Liver (tissue), 7 donors: ENCODE measurements at regions not wholly inside any gene's neighbourhood (a gene's known extent, or its start where the extent isn't known, plus 50 kb on each side); places are given as distances from the start of the nearest gene placed in this dataset.

Experiments
- DNase-seq: peaks from one replicate; pipeline ENCODE4 v3.0.0-alpha.2; 2017; ENCODE audit warnings: low spot score
- H3K27ac ChIP-seq, 2 donors: one replicate each; pipeline ENCODE4 v1.7.0; 2013; ENCODE audit warnings: inconsistent platforms in 2 of 2, low read length in 2 of 2, control low read depth in 1 of 2, low read depth in 1 of 2, mild to moderate bottlenecking in 1 of 2
- H3K27me3 ChIP-seq, 4 donors: one replicate each; pipeline versions ENCODE4 v1.6.1 to v1.7.0; 2013; ENCODE audit warnings: low read length in 3 of 4, inconsistent platforms in 1 of 4, mild to moderate bottlenecking in 1 of 4, moderate library complexity in 1 of 4; ENCODE audit not compliant: control insufficient read depth in 4 of 4, insufficient read depth in 4 of 4
- H3K36me3 ChIP-seq, 4 donors: one replicate each; pipeline versions ENCODE4 v1.6.1 to v1.7.0; 2013; ENCODE audit warnings: low read length in 3 of 4, mild to moderate bottlenecking in 3 of 4, low read depth in 1 of 4, moderate library complexity in 1 of 4; ENCODE audit not compliant: control insufficient read depth in 4 of 4, insufficient read depth in 3 of 4
- H3K4me1 ChIP-seq, 4 donors: one replicate each; pipeline versions ENCODE4 v1.6.1 to v1.7.0; 2013; ENCODE audit warnings: low read length in 3 of 4, mild to moderate bottlenecking in 3 of 4, moderate library complexity in 1 of 4; ENCODE audit not compliant: control insufficient read depth in 4 of 4, insufficient read depth in 4 of 4
- H3K4me3 ChIP-seq, 3 donors: one replicate each; pipeline versions ENCODE4 v1.6.1 to v1.7.0; 2013; ENCODE audit warnings: low read length in 3 of 3, control low read depth in 1 of 3, low read depth in 1 of 3, mild to moderate bottlenecking in 1 of 3
- H3K9ac ChIP-seq, 2 donors: one replicate each; pipeline ENCODE4 v1.7.0; 2013; ENCODE audit warnings: low read length in 2 of 2, mild to moderate bottlenecking in 2 of 2, moderate library complexity in 2 of 2, control low read depth in 1 of 2, low read depth in 1 of 2
- H3K9me3 ChIP-seq, 4 donors: one replicate each; pipeline versions ENCODE4 v1.6.1 to v1.7.0; 2013; ENCODE audit warnings: low read length in 3 of 4; ENCODE audit not compliant: control insufficient read depth in 4 of 4
- EGR1 ChIP-seq, 2 donors: IDR thresholded peaks; 2 replicates each; pipeline ENCODE4 v1.6.1; 2016 to 2018; ENCODE audit warnings: antibody characterized with exemption in 2 of 2, low read depth in 2 of 2
- FOXA1 ChIP-seq: IDR thresholded peaks from 2 replicates; pipeline ENCODE4 v1.6.1; 2016; ENCODE audit warnings: antibody characterized with exemption
- FOXA2 ChIP-seq: IDR thresholded peaks from 2 replicates; pipeline ENCODE4 v1.6.1; 2016; ENCODE audit warnings: antibody characterized with exemption
- GABPA ChIP-seq, 2 donors: IDR thresholded peaks in 1 of 2; conservative IDR thresholded peaks in 1 of 2; 2 replicates each; pipeline ENCODE4 v1.6.1; 2016; ENCODE audit warnings: antibody characterized with exemption in 2 of 2, mild to moderate bottlenecking in 1 of 2, moderate library complexity in 1 of 2
- HNF4A ChIP-seq, 2 donors: conservative IDR thresholded peaks; 2 replicates each; pipeline ENCODE4 v1.6.1; 2016; ENCODE audit warnings: antibody characterized with exemption in 2 of 2, mild to moderate bottlenecking in 2 of 2
- HNF4G ChIP-seq: IDR thresholded peaks from 2 replicates; pipeline ENCODE4 v1.6.1; 2016; ENCODE audit warnings: antibody characterized with exemption
- JUND ChIP-seq, 2 donors: IDR thresholded peaks; 2 replicates each; pipeline ENCODE4 v1.6.1; 2016; ENCODE audit warnings: antibody characterized with exemption in 2 of 2
- MAX ChIP-seq: IDR thresholded peaks from 2 replicates; pipeline ENCODE4 v1.6.1; 2016; ENCODE audit warnings: antibody characterized with exemption
- NR2F2 ChIP-seq: IDR thresholded peaks from 2 replicates; pipeline ENCODE4 v1.6.1; 2016; ENCODE audit warnings: antibody characterized with exemption
- RAD21 ChIP-seq, 2 donors: IDR thresholded peaks; 2 replicates each; pipeline ENCODE4 v1.6.1; 2016; ENCODE audit warnings: antibody characterized with exemption in 2 of 2, mild to moderate bottlenecking in 2 of 2
- RXRA ChIP-seq, 2 donors: IDR thresholded peaks; 2 replicates each; pipeline ENCODE4 v1.6.1; 2017 to 2018; ENCODE audit warnings: antibody characterized with exemption in 2 of 2, mild to moderate bottlenecking in 1 of 2
- SP1 ChIP-seq: IDR thresholded peaks from 2 replicates; pipeline ENCODE4 v1.6.1; 2018; ENCODE audit warnings: antibody characterized with exemption, mild to moderate bottlenecking
- TAF1 ChIP-seq: conservative IDR thresholded peaks from 2 replicates; pipeline ENCODE4 v1.6.1; 2016; ENCODE audit warnings: antibody characterized with exemption, mild to moderate bottlenecking
- YY1 ChIP-seq: IDR thresholded peaks from 2 replicates; pipeline ENCODE4 v1.6.1; 2016; ENCODE audit warnings: antibody characterized with exemption, mild to moderate bottlenecking
- ZBTB33 ChIP-seq: IDR thresholded peaks from 2 replicates; pipeline ENCODE4 v1.6.1; 2016; ENCODE audit warnings: antibody characterized with exemption
- TF ChIP-seq, protein P1 (sequence below): fragments of 150-350 bp; IDR thresholded peaks from 2 replicates; pipeline ENCODE4 v1.5.1; 2017; ENCODE audit warnings: improper control_type of control experiment, low read depth, low read length; ENCODE audit not compliant: missing input control
- TF ChIP-seq, protein P2 (sequence below): IDR thresholded peaks from 2 replicates; pipeline ENCODE4 v1.6.1; 2016; ENCODE audit warnings: antibody characterized with exemption
- TF ChIP-seq, protein P3 (sequence below): IDR thresholded peaks from 2 replicates; pipeline ENCODE4 v1.6.1; 2016; ENCODE audit warnings: antibody characterized with exemption, mild to moderate bottlenecking
- donor health status: healthy.
- donor health status: healthy.
- donor health status: healthy.
- donor health status: healthy.

GRCh38 chr17:56658648-56659047 is 65.1 kb downstream of the NOG start (continued):
- TF ChIP-seq, protein P1, sequence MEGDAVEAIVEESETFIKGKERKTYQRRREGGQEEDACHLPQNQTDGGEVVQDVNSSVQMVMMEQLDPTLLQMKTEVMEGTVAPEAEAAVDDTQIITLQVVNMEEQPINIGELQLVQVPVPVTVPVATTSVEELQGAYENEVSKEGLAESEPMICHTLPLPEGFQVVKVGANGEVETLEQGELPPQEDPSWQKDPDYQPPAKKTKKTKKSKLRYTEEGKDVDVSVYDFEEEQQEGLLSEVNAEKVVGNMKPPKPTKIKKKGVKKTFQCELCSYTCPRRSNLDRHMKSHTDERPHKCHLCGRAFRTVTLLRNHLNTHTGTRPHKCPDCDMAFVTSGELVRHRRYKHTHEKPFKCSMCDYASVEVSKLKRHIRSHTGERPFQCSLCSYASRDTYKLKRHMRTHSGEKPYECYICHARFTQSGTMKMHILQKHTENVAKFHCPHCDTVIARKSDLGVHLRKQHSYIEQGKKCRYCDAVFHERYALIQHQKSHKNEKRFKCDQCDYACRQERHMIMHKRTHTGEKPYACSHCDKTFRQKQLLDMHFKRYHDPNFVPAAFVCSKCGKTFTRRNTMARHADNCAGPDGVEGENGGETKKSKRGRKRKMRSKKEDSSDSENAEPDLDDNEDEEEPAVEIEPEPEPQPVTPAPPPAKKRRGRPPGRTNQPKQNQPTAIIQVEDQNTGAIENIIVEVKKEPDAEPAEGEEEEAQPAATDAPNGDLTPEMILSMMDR: no peak
- TF ChIP-seq JUND (IDR thresholded peaks at IDR 0.05) (no peak), YY1 (no peak), MAX (no peak)
- TF ChIP-seq, protein P2, sequence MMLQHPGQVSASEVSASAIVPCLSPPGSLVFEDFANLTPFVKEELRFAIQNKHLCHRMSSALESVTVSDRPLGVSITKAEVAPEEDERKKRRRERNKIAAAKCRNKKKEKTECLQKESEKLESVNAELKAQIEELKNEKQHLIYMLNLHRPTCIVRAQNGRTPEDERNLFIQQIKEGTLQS: no peak

- H3K36me3 ChIP-seq: no peaks in the 10 kb centered on the region
- no peak overlapping the region for H3K9ac ChIP-seq
- H3K9me3 ChIP-seq: peaks cover 0 to 8% (median 3%) of the 10 kb centered on the region in 4 donors
- TF ChIP-seq SP1 (no peak), JUND (IDR thresholded peaks at IDR 0.05) (no peak), HNF4A (conservative IDR thresholded peaks at IDR 0.05) (no peak), RXRA (IDR thresholded peaks at IDR 0.05) (no peak), EGR1 (IDR thresholded peaks at IDR 0.05; ENCODE audit: low read depth in 2 of 2) (no peak), ZBTB33 (no peak), HNF4G (no peak), NR2F2 (no peak), GABPA (IDR thresholded peaks at IDR 0.05 in 1 of 2, conservative IDR thresholded peaks at IDR 0.05 in 1 of 2) (no peak), FOXA2 (no peak), FOXA1 (no peak), RAD21 (IDR thresholded peaks at IDR 0.05) (no peak), TAF1 (no peak), YY1 (no peak), MAX (no peak)
- TF ChIP-seq, protein P3, sequence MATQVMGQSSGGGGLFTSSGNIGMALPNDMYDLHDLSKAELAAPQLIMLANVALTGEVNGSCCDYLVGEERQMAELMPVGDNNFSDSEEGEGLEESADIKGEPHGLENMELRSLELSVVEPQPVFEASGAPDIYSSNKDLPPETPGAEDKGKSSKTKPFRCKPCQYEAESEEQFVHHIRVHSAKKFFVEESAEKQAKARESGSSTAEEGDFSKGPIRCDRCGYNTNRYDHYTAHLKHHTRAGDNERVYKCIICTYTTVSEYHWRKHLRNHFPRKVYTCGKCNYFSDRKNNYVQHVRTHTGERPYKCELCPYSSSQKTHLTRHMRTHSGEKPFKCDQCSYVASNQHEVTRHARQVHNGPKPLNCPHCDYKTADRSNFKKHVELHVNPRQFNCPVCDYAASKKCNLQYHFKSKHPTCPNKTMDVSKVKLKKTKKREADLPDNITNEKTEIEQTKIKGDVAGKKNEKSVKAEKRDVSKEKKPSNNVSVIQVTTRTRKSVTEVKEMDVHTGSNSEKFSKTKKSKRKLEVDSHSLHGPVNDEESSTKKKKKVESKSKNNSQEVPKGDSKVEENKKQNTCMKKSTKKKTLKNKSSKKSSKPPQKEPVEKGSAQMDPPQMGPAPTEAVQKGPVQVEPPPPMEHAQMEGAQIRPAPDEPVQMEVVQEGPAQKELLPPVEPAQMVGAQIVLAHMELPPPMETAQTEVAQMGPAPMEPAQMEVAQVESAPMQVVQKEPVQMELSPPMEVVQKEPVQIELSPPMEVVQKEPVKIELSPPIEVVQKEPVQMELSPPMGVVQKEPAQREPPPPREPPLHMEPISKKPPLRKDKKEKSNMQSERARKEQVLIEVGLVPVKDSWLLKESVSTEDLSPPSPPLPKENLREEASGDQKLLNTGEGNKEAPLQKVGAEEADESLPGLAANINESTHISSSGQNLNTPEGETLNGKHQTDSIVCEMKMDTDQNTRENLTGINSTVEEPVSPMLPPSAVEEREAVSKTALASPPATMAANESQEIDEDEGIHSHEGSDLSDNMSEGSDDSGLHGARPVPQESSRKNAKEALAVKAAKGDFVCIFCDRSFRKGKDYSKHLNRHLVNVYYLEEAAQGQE: no peak
- TF ChIP-seq, protein P2: no peak
- TF ChIP-seq, protein P1: no peak
- H3K27me3 ChIP-seq: no peaks in the 10 kb centered on the region
- no peak overlapping the region for H3K4me3 ChIP-seq
- DNase-seq: no peak
- H3K4me1 ChIP-seq: no peaks in the 10 kb centered on the region
- H3K27ac ChIP-seq: no peak overlapping the region
These were observed 66.1 kb downstream of the NOG start for GRCh38 chr17:56659622-56660021.
